Mesenchymal stem cell (in vitro differentiated cells and primary cell): ENCODE measurements at regions not wholly inside any gene's neighbourhood (a gene's known extent, or its start where the extent isn't known, plus 50 kb on each side); places are given as distances from the start of the nearest gene placed in this dataset. TPM values are rescaled to one million over a fixed set of nuclear protein-coding genes. Genes with fewer than 3 reads are reported as not detected.

ENCODE experiments used
- DNase-seq: peaks from one replicate; pipeline ENCODE4 v3.0.0-alpha.2; 2013
- H2AFZ ChIP-seq: one replicate; pipeline ENCODE4 v1.6.1; 2013; ENCODE audit warnings: low read depth, mild to moderate bottlenecking, control low read depth, inconsistent platforms, low read length, moderate library complexity
- H2AK5ac ChIP-seq: 2 replicates; pipeline ENCODE4 v1.6.1; 2013; ENCODE audit warnings: low read length, moderate library complexity, mild to moderate bottlenecking, inconsistent platforms; ENCODE audit not compliant: severe bottlenecking
- H2BK120ac ChIP-seq: one replicate; pipeline ENCODE4 v1.6.1; 2013; ENCODE audit warnings: low read depth, mild to moderate bottlenecking, inconsistent platforms, low read length, moderate library complexity
- H2BK12ac ChIP-seq, 2 experiments: one replicate each; pipeline ENCODE4 v1.6.1; 2013; ENCODE audit warnings: inconsistent platforms in 2 of 2, low read length in 2 of 2, mild to moderate bottlenecking in 2 of 2, moderate library complexity in 2 of 2, control low read depth in 1 of 2
- H2BK15ac ChIP-seq: one replicate; pipeline ENCODE4 v1.6.1; 2013; ENCODE audit warnings: mild to moderate bottlenecking, low read depth, inconsistent platforms; ENCODE audit not compliant: poor library complexity, severe bottlenecking
- H2BK5ac ChIP-seq: 2 replicates; pipeline ENCODE4 v1.6.1; 2013; ENCODE audit warnings: low read depth, mild to moderate bottlenecking, low read length, control low read depth, inconsistent platforms; ENCODE audit not compliant: poor library complexity, severe bottlenecking
- H3K14ac ChIP-seq, 2 experiments: one replicate each; pipeline ENCODE4 v1.6.1; 2013; ENCODE audit warnings: inconsistent platforms in 2 of 2, low read length in 2 of 2, control low read depth in 1 of 2, mild to moderate bottlenecking in 1 of 2, moderate library complexity in 1 of 2
- H3K18ac ChIP-seq, 2 experiments: one replicate each; pipeline ENCODE4 v1.6.1; 2013; ENCODE audit warnings: inconsistent platforms in 2 of 2, low read length in 2 of 2, control low read depth in 1 of 2, low read depth in 1 of 2, mild to moderate bottlenecking in 1 of 2
- H3K23ac ChIP-seq, 2 experiments: one replicate each; pipeline ENCODE4 v1.6.1; 2013; ENCODE audit warnings: inconsistent platforms in 2 of 2, low read length in 2 of 2, mild to moderate bottlenecking in 2 of 2, moderate library complexity in 2 of 2, control low read depth in 1 of 2
- H3K27ac ChIP-seq: 2 replicates; pipeline ENCODE4 v1.5.1; 2013; ENCODE audit warnings: mild to moderate bottlenecking, moderate library complexity, low read length, control low read depth, inconsistent platforms; ENCODE audit not compliant: poor library complexity, severe bottlenecking
- H3K27me3 ChIP-seq, 2 experiments: 2 replicates each; pipeline versions ENCODE4 v1.6.1 to v1.7.0; 2013; ENCODE audit warnings: low read length in 2 of 2, mild to moderate bottlenecking in 2 of 2, moderate library complexity in 2 of 2, control low read depth in 1 of 2, inconsistent platforms in 1 of 2; ENCODE audit not compliant: control insufficient read depth in 1 of 2, insufficient read depth in 1 of 2
- H3K36me3 ChIP-seq, 2 experiments: 2 replicates each; pipeline versions ENCODE4 v1.6.1 to v1.7.0; 2013; ENCODE audit warnings: low read length in 2 of 2, control low read depth in 1 of 2, inconsistent platforms in 1 of 2, low read depth in 1 of 2, mild to moderate bottlenecking in 1 of 2; ENCODE audit not compliant: insufficient read depth in 2 of 2, control insufficient read depth in 1 of 2
- H3K4ac ChIP-seq, 2 experiments: one replicate each; pipeline ENCODE4 v1.6.1; 2013; ENCODE audit warnings: inconsistent platforms in 2 of 2, low read length in 2 of 2, mild to moderate bottlenecking in 2 of 2, moderate library complexity in 2 of 2, control low read depth in 1 of 2, low read depth in 1 of 2
- H3K4me1 ChIP-seq: 2 replicates; pipeline ENCODE4 v1.6.1; 2013; ENCODE audit warnings: low read depth, low read length, control low read depth; ENCODE audit not compliant: control insufficient read depth, insufficient read depth
- H3K4me2 ChIP-seq: 2 replicates; pipeline ENCODE4 v1.6.1; 2013; ENCODE audit warnings: low read length, mild to moderate bottlenecking, inconsistent platforms; ENCODE audit not compliant: poor library complexity, severe bottlenecking
- H3K4me3 ChIP-seq, 2 experiments: 2 replicates each; pipeline versions ENCODE4 v1.5.1 to v1.7.0; 2013; ENCODE audit warnings: low read length in 2 of 2, mild to moderate bottlenecking in 2 of 2, control low read depth in 1 of 2, low read depth in 1 of 2; ENCODE audit not compliant: insufficient read depth in 1 of 2
- H3K79me1 ChIP-seq: replicated peaks from 2 replicates; pipeline ENCODE4 v1.6.1; 2013; ENCODE audit warnings: mild to moderate bottlenecking, control low read depth, low read length, inconsistent platforms; ENCODE audit not compliant: poor library complexity, severe bottlenecking
- H3K9ac ChIP-seq: 2 replicates; pipeline ENCODE4 v1.7.0; 2013; ENCODE audit warnings: mild to moderate bottlenecking, low read length, moderate library complexity
- H3K9me3 ChIP-seq: 2 replicates; pipeline ENCODE4 v1.7.0; 2013; ENCODE audit warnings: mild to moderate bottlenecking, low read length; ENCODE audit not compliant: control insufficient read depth
- H4K8ac ChIP-seq: one replicate; pipeline ENCODE4 v1.6.1; 2013; ENCODE audit warnings: inconsistent platforms, mild to moderate bottlenecking, low read length, moderate library complexity
- H4K91ac ChIP-seq: one replicate; pipeline ENCODE4 v1.6.1; 2013; ENCODE audit warnings: mild to moderate bottlenecking, low read length, inconsistent platforms
- WGBS: methylation state at CpG from one replicate; pipeline ENCODE4 v1.1.7; 2013; ENCODE audit warnings: mixed read lengths; 5-methylcytosine and 5-hydroxymethylcytosine counted together
- small RNA-seq: library from polyadenylated mRNA; stranded (forward); fragments of <200 nt; extraction: miRNeasy Mini kit (QIAGEN cat#:217004); gene quantifications from one replicate; pipeline ENCODE3, GENCODE V24; 2013; ENCODE audit warnings: low read depth

DNA sequence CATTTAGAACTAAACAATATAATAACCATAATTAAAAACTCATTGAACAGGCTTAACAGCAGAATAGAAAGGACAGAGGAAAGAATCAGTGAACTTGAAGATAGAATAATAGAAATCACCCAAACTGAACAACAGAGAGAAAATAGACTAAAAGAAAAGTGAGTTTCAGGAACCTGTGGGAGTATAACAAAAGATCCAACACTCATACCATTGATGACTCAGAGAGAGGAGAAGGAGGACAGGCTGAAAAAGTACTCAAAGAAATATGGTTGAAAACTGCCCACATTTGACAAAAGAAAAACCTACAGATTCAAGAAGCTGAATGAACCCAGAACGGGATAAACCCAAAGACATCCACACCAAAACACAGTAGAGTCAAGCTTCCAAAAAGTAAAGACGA is 54.2 kb upstream of the FMNL2 start:
- Histone ChIP-seq H3K27ac (no peak overlapping the region), H3K4me1 (no peaks in the 10 kb centered on the region), H2BK12ac (no peak overlapping the region), H3K4me2 (no peak overlapping the region), H3K23ac (no peak overlapping the region), H3K79me1 (no peaks in the 10 kb centered on the region), H2BK120ac (no peak overlapping the region), H4K8ac (no peak overlapping the region), H4K91ac (no peak overlapping the region), H2BK5ac (no peak overlapping the region), H3K9ac (no peak overlapping the region), H2BK15ac (no peak overlapping the region), H3K18ac (no peak overlapping the region), H3K36me3 (no peaks in the 10 kb centered on the region), H2AK5ac (no peak overlapping the region), H3K4me3 (no peak overlapping the region), H3K14ac (no peak overlapping the region), H2AFZ (no peak overlapping the region), H3K27me3 (no peaks in the 10 kb centered on the region), H3K4ac (no peak overlapping the region), H3K9me3 (peaks cover 6% of the 10 kb centered on the region)
- WGBS, result no CpG with 5 or more reads among the region's 2 CpGs
- DNase-seq, result no peak

DNA sequence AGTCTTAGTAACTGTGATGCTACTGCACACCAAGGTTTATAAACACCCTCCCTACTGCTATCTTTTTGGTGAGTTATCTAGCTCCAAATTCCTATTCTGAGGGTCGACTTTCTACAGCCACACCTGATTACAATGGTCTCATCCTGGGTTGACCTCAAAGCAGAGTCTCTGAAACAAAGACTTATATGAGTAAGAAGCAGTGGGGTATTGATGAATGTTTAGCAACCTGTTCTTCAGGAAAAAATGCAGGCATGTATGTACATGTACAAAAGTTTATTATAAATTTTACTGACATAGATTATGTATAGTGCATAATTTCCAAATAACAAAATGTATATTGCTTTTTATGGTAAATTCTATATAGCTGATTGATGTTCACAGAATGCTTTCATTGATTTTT is 51.6 kb upstream of the FMNL2 start:
- H3K27me3 ChIP-seq, result no peaks in the 10 kb centered on the region
- H4K91ac ChIP-seq, result no peak overlapping the region
- H4K8ac ChIP-seq, result no peak overlapping the region
- no peaks in the 10 kb centered on the region for H3K79me1 ChIP-seq
- DNase-seq, result no peak
- no peak overlapping the region for H3K9ac ChIP-seq
- no peak overlapping the region for H2BK120ac ChIP-seq
- no peak overlapping the region for H2BK12ac ChIP-seq
- H2BK15ac ChIP-seq, result no peak overlapping the region
- H3K4me1 ChIP-seq, result no peaks in the 10 kb centered on the region
- no peak overlapping the region for H3K23ac ChIP-seq
- no peak overlapping the region for H3K27ac ChIP-seq
- no peak overlapping the region for H2AFZ ChIP-seq
- H3K4me3 ChIP-seq, result no peak overlapping the region
- peaks cover 6% of the 10 kb centered on the region for H3K9me3 ChIP-seq
- H3K4me2 ChIP-seq, result no peak overlapping the region
- no peak overlapping the region for H2AK5ac ChIP-seq
- H3K18ac ChIP-seq, result no peak overlapping the region
- H2BK5ac ChIP-seq, result no peak overlapping the region
- no peak overlapping the region for H3K4ac ChIP-seq
- no peaks in the 10 kb centered on the region for H3K36me3 ChIP-seq
- WGBS, result no CpG with 5 or more reads among the region's 1 CpG
- no peak overlapping the region for H3K14ac ChIP-seq

DNA sequence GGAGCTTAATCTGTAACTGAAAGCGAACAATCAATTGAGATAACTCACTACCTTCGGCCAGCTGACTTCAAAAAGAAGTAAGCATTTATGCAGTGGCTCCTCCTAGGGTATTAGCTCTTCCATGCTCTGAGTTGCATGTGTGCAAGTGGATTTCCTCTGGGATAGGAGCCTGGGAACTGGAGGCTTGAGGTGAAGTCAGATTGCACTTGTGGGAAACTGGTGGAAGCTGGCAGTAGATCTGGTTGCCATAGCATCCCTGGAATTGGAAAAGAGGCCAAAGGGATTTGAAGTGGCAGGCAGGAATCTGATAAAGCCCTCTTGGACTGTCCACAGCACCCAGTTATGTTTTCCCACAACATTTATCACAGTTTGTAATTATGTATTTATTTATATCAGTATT is 50.6 kb upstream of the FMNL2 start:
- no peak overlapping the region for H2BK5ac ChIP-seq
- 100% methylated on average over 2 of the region's 2 CpGs for WGBS

More for the DNA sequence above, 50.6 kb upstream of the FMNL2 start:
- H3K18ac ChIP-seq, result no peak overlapping the region
- H2AFZ ChIP-seq, result no peak overlapping the region
- H3K27me3 ChIP-seq, result no peaks in the 10 kb centered on the region
- H2BK12ac ChIP-seq, result no peak overlapping the region
- H2BK120ac ChIP-seq, result no peak overlapping the region
- H4K91ac ChIP-seq, result no peak overlapping the region
- H4K8ac ChIP-seq, result no peak overlapping the region
- H3K36me3 ChIP-seq, result no peaks in the 10 kb centered on the region
- H3K79me1 ChIP-seq, result no peaks in the 10 kb centered on the region
- H3K27ac ChIP-seq, result no peak overlapping the region
- H3K4ac ChIP-seq, result no peak overlapping the region
- H3K9me3 ChIP-seq, result no peaks in the 10 kb centered on the region
- no peak overlapping the region for H3K14ac ChIP-seq
- H3K4me3 ChIP-seq, result no peak overlapping the region
- H3K4me1 ChIP-seq, result no peaks in the 10 kb centered on the region
- no peak overlapping the region for H2AK5ac ChIP-seq
- no peak overlapping the region for H2BK15ac ChIP-seq
- DNase-seq, result no peak
- no peak overlapping the region for H3K4me2 ChIP-seq
- H3K9ac ChIP-seq, result no peak overlapping the region
- H3K23ac ChIP-seq, result no peak overlapping the region

Small RNA genes in the stretch of these regions (small RNA-seq; reads per million reads assigned to genes)
- gene RF00019, result not detected
